Astrocyte of the spinal cord (primary cell): ENCODE measurements at regions not wholly inside any gene's neighbourhood (a gene's known extent, or its start where the extent isn't known, plus 50 kb on each side); places are given as distances from the start of the nearest gene placed in this dataset.

Source experiments
- DNase-seq: peaks from one replicate; pipeline ENCODE4 v3.0.0; 2011; ENCODE audit warnings: low read depth, low spot score
- H3K4me3 ChIP-seq: 2 replicates; pipeline ENCODE4 v1.5.1; 2011; ENCODE audit warnings: low read depth, mild to moderate bottlenecking, low read length, moderate library complexity
- CTCF ChIP-seq: IDR thresholded peaks from 2 replicates; pipeline ENCODE4 v1.5.1; 2012; ENCODE audit warnings: low read depth, mild to moderate bottlenecking, low read length, inconsistent platforms
- in situ Hi-C: cut with HindIII; loops from 2 replicates; pipeline ENCODE4 v1.10.0; 2017; ENCODE audit warnings: low sequenced_read_pairs

- no peak overlapping the region for H3K4me3 ChIP-seq
- in situ Hi-C loops: no loop called here
- no peak for TF ChIP-seq CTCF
- DNase-seq: no peak
These were observed 87.6 kb downstream of the FOXL1 start for GRCh38 chr16:86665929-86666328.

- in situ Hi-C loops: no loop called here
These were observed 88.7 kb downstream of the FOXL1 start for GRCh38 chr16:86667035-86667434.

GRCh38 chr16:86668136-86668910 is 90.0 kb downstream of the FOXL1 start:
- no peak overlapping the region for H3K4me3 ChIP-seq
- in situ Hi-C loops: no loop called here
- no peak for TF ChIP-seq CTCF
- peak; percentile 81 for DNase-seq

More at GRCh38 chr16:86667035-86667434, 88.7 kb downstream of the FOXL1 start:
- no peak for TF ChIP-seq CTCF
- no peak overlapping the region for H3K4me3 ChIP-seq
- no peak for DNase-seq

GRCh38 chr16:86669285-86669805 is 91.0 kb downstream of the FOXL1 start:
- no peak for TF ChIP-seq CTCF
- DNase-seq: no peak
- in situ Hi-C loops: no loop called here

GRCh38 chr16:86669937-86670749 is 91.8 kb downstream of the FOXL1 start:
- TF ChIP-seq CTCF: no peak
- peak; percentile 55 for DNase-seq
- in situ Hi-C loops: no loop called here
- no peak overlapping the region for H3K4me3 ChIP-seq

More at GRCh38 chr16:86669285-86669805, 91.0 kb downstream of the FOXL1 start:
- no peak overlapping the region for H3K4me3 ChIP-seq

- no peak overlapping the region for H3K4me3 ChIP-seq
- in situ Hi-C loops: no loop called here
- no peak for DNase-seq
- no peak for TF ChIP-seq CTCF
These were observed 92.4 kb downstream of the FOXL1 start for GRCh38 chr16:86670750-86671234.
